SK-N-SH treated with all-trans-retinoic acid at 6 μM for 48 hours (cell line): ENCODE measurements at regions not wholly inside any gene's neighbourhood (a gene's known extent, or its start where the extent isn't known, plus 50 kb on each side); places are given as distances from the start of the nearest gene placed in this dataset.

Source experiments
- ATAC-seq: fragments of 200-7000 bp; cut with Tn5 transposase; 3 replicates; pipeline ENCODE4 v1.9.1; 2020; ENCODE audit warnings: mild to moderate bottlenecking, moderate library complexity
- ARNTL ChIP-seq: fragments of 450-650 bp; formaldehyde crosslinking; IDR thresholded peaks from 2 replicates; pipeline ENCODE4 v1.5.0; 2020; ENCODE audit warnings: low read depth, mild to moderate bottlenecking, moderate library complexity, borderline replicate concordance
- BACH2 ChIP-seq: fragments of 250-450 bp; sonication (Bioruptor Pico); IDR thresholded peaks from 2 replicates; pipeline ENCODE4 v1.9.0; 2021; ENCODE audit warnings: mild to moderate bottlenecking, borderline replicate concordance
- CREB5 ChIP-seq: fragments of 250-450 bp; sonication (Bioruptor Pico); IDR thresholded peaks from 2 replicates; pipeline ENCODE4 v1.5.1; 2020; ENCODE audit warnings: low read depth, mild to moderate bottlenecking, moderate library complexity
- CSDC2 ChIP-seq: fragments of 250-450 bp; sonication (Bioruptor Pico); IDR thresholded peaks from 2 replicates; pipeline ENCODE4 v1.5.0; 2020; ENCODE audit warnings: mild to moderate bottlenecking, moderate library complexity
- CSRNP3 ChIP-seq: fragments of 250-450 bp; sonication (Bioruptor Pico); IDR thresholded peaks from 2 replicates; pipeline ENCODE4 v1.5.1; 2021; ENCODE audit warnings: mild to moderate bottlenecking, moderate library complexity
- ESRRG ChIP-seq: fragments of 250-450 bp; sonication (Bioruptor Pico); IDR thresholded peaks from 2 replicates; pipeline ENCODE4 v1.6.1; 2021; ENCODE audit warnings: mild to moderate bottlenecking
- GLIS3 ChIP-seq: fragments of 250-450 bp; sonication (Bioruptor Pico); IDR thresholded peaks from 2 replicates; pipeline ENCODE4 v1.5.0; 2020; ENCODE audit warnings: mild to moderate bottlenecking, moderate library complexity
- ISL1 ChIP-seq: fragments of 250-450 bp; sonication (Bioruptor Pico); IDR thresholded peaks from 2 replicates; pipeline ENCODE4 v2.1.2; 2022; ENCODE audit warnings: mild to moderate bottlenecking, moderate library complexity
- PATZ1 ChIP-seq: fragments of 250-450 bp; sonication (Bioruptor Pico); IDR thresholded peaks from 2 replicates; pipeline ENCODE4 v1.8.0; 2020; ENCODE audit warnings: mild to moderate bottlenecking, moderate library complexity, borderline replicate concordance
- POU6F1 ChIP-seq: fragments of 250-450 bp; sonication (Bioruptor Pico); IDR thresholded peaks from 2 replicates; pipeline ENCODE4 v1.8.0; 2021; ENCODE audit warnings: low read depth, mild to moderate bottlenecking, moderate library complexity, borderline replicate concordance
- RARB ChIP-seq: fragments of 250-450 bp; sonication (Bioruptor Pico); IDR thresholded peaks from 2 replicates; pipeline ENCODE4 v1.8.0; 2021; ENCODE audit warnings: mild to moderate bottlenecking, moderate library complexity
- TCF4 ChIP-seq: fragments of 250-450 bp; sonication (Bioruptor Pico); IDR thresholded peaks from 2 replicates; pipeline ENCODE4 v1.8.0; 2021; ENCODE audit warnings: mild to moderate bottlenecking, moderate library complexity, borderline replicate concordance
- TOX ChIP-seq: fragments of 250-450 bp; sonication (Bioruptor Pico); IDR thresholded peaks from 2 replicates; pipeline ENCODE4 v1.8.0; 2021; ENCODE audit warnings: mild to moderate bottlenecking, moderate library complexity, borderline replicate concordance
- TSHZ2 ChIP-seq: fragments of 250-450 bp; sonication (Bioruptor Pico); IDR thresholded peaks from 2 replicates; pipeline ENCODE4 v1.5.0; 2020; ENCODE audit warnings: mild to moderate bottlenecking, moderate library complexity
- ZC3H10 ChIP-seq: fragments of 250-450 bp; sonication (Bioruptor Pico); IDR thresholded peaks from 2 replicates; pipeline ENCODE4 v1.5.1; 2021; ENCODE audit warnings: mild to moderate bottlenecking, moderate library complexity
- ZFP3 ChIP-seq: fragments of 250-450 bp; sonication (Bioruptor Pico); IDR thresholded peaks from 2 replicates; pipeline ENCODE4 v1.5.0; 2020; ENCODE audit warnings: mild to moderate bottlenecking, moderate library complexity
- ZFP30 ChIP-seq: fragments of 450-650 bp; formaldehyde crosslinking; IDR thresholded peaks from 2 replicates; pipeline ENCODE4 v1.5.0; 2022; ENCODE audit warnings: mild to moderate bottlenecking, moderate library complexity
- ZNF565 ChIP-seq: fragments of 450-650 bp; formaldehyde crosslinking; conservative IDR thresholded peaks from 2 replicates; pipeline ENCODE4 v1.5.0; 2020; ENCODE audit warnings: low read depth, mild to moderate bottlenecking, moderate library complexity
- ZNF70 ChIP-seq: fragments of 450-650 bp; formaldehyde crosslinking; IDR thresholded peaks from 2 replicates; pipeline ENCODE4 v1.5.0; 2020; ENCODE audit warnings: mild to moderate bottlenecking, moderate library complexity
- ZNF8 ChIP-seq: fragments of 450-650 bp; formaldehyde crosslinking; IDR thresholded peaks from 2 replicates; pipeline ENCODE4 v1.5.0; 2020; ENCODE audit warnings: mild to moderate bottlenecking, moderate library complexity

GRCh38 chr5:109961751-109962150 lies 272.0 kb downstream of the MAN2A1 start:
- no peak for ATAC-seq
- TF ChIP-seq BACH2 (no peak), CSDC2 (no peak), PATZ1 (CRISPR knock-in tag) (no peak), ZNF8 (CRISPR knock-in tag) (no peak)

GRCh38 chr5:109962882-109963603 lies 273.3 kb downstream of the MAN2A1 start:
- ATAC-seq: no peak
- no peak for TF ChIP-seq ISL1 (CRISPR knock-in tag)
- no peak for TF ChIP-seq BACH2
- no peak for TF ChIP-seq GLIS3 (CRISPR knock-in tag)
- TF ChIP-seq ESRRG (CRISPR knock-in tag): no peak
- no peak for TF ChIP-seq ZFP30 (CRISPR knock-in tag)
- TF ChIP-seq CREB5 (CRISPR knock-in tag): no peak
- TF ChIP-seq POU6F1 (CRISPR knock-in tag): no peak
- no peak for TF ChIP-seq RARB (CRISPR knock-in tag)
- TF ChIP-seq ZFP3: no peak
- no peak for TF ChIP-seq ZC3H10 (CRISPR knock-in tag)
- no peak for TF ChIP-seq CSRNP3 (CRISPR knock-in tag)
- no peak for TF ChIP-seq TOX (CRISPR knock-in tag)
- no peak for TF ChIP-seq TCF4
- TF ChIP-seq ARNTL (CRISPR knock-in tag): no peak

GRCh38 chr5:109964136-109964535 lies 274.4 kb downstream of the MAN2A1 start:
- TF ChIP-seq ZNF565 (CRISPR knock-in tag): no peak
- TF ChIP-seq ARNTL (CRISPR knock-in tag): no peak
- TF ChIP-seq BACH2: no peak
- TF ChIP-seq POU6F1 (CRISPR knock-in tag): no peak
- TF ChIP-seq TCF4: no peak; the same call in 1 of the 2 replicates
- no peak for TF ChIP-seq GLIS3 (CRISPR knock-in tag)
- no peak for TF ChIP-seq TSHZ2
- no peak for TF ChIP-seq CREB5 (CRISPR knock-in tag)
- TF ChIP-seq ESRRG (CRISPR knock-in tag): no peak
- no peak for TF ChIP-seq CSRNP3 (CRISPR knock-in tag)
- TF ChIP-seq ZFP30 (CRISPR knock-in tag): no peak
- TF ChIP-seq ZC3H10 (CRISPR knock-in tag): no peak
- no peak for TF ChIP-seq ZNF70 (CRISPR knock-in tag)
- no peak for TF ChIP-seq RARB (CRISPR knock-in tag)
- no peak for TF ChIP-seq ZNF8 (CRISPR knock-in tag)
- no peak for ATAC-seq
